ENCODE measurements at regions not wholly inside any gene's neighbourhood (a gene's known extent, or its start where the extent isn't known, plus 50 kb on each side); places are given as distances from the start of the nearest gene placed in this dataset.

DNA sequence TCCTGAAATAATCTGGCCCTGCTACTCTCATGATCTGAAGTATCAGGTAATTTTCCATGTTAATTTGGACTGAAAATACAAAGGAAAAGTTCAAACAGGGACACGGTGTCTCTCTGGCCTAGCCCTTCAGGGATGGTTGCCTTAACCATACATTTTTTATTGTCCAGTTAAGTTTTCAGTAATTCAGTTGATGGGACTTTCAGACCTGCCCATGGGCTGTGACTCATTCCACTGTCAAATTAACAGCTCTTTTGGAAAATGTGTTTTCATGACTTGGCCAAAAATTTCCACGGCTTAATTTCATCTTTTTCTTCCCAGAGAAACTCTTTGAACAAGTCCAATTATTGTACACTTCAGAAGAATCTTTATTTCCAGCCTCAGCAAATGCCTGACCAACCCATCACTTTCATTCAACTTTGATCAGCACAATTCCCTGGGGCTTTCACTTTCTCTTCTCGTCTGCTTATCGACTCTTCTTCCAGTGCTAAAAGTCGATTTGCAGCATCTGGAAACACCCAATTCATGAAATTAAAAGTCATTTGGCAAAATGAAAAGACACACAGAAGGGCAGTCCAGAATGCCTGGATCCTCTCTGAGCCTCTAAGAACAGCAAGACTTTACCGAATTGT, 293.9 kb downstream of the RAB28 start:
- in situ Hi-C loops (cut with HindIII; ENCODE audit: low sequenced_read_pairs), result no loop called here

DNA sequence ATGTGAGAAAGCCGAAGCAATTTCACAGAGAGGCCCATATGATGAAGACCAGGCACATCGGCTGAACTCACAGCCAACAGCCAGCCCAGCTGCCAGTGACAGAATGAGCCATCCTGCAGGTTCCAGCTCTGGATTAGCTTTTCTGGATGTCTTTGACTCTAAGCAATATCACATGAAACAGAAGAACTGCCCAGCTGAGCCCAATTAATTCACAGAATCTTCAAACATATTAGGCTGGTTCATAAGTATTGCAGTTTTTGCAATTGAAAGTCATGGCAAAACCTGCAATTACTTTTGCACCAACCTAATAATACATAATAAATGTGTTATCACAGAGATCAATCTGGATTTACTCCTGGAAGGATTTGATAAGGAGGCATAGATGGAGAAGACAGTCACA, 299.9 kb downstream of the RAB28 start:
- in situ Hi-C loops (cut with HindIII; ENCODE audit: low sequenced_read_pairs), result no loop called here

DNA sequence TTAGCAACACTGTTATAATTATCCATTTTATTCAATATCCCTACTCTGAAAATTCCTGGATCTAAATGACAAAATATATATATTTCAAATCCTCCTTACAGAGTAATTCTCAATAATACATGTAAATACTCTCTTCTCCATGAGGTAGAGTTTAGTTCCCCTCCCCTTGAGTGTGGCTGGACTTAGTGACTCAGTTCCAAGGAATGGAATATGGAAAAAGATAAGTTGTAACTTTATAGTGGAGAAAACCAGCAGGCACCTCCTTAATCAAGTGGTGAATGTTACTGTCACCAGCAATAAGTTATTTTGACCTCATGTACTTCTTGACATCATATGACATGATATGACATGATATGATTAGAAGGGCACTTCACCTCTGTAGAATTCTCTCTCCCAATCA, 302.0 kb downstream of the RAB28 start:
- in situ Hi-C loops (cut with HindIII; ENCODE audit: low sequenced_read_pairs), result no loop called here

- in situ Hi-C loops (cut with HindIII; ENCODE audit: low sequenced_read_pairs), result no loop called here
Measured at GRCh38 chr4:13181681-13182080, 302.5 kb downstream of the RAB28 start.

- in situ Hi-C loops (cut with HindIII; ENCODE audit: low sequenced_read_pairs), result no loop called here
Measured at GRCh38 chr4:13180701-13181100, 303.4 kb downstream of the RAB28 start.

DNA sequence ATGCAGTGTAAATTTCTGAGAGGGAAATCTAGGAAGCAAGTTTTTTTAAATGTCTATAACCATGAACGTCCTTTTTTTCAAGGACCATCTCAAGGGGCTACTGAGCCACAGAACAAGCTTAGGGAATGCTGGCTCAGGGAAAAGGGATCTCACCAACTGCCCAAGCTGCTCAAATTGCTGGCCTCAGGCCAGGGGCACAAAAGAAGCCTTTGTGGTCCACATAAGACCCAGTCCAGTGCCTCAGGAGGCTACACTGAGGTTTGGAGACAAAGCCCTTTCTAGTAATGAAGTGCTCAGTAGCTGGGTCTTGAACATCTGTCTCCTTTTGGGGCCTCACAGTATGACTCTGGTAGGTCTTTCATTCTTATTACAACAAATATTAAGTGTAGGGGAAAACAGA, 305.5 kb downstream of the RAB28 start:
- in situ Hi-C loops (cut with HindIII; ENCODE audit: low sequenced_read_pairs), result no loop called here

DNA sequence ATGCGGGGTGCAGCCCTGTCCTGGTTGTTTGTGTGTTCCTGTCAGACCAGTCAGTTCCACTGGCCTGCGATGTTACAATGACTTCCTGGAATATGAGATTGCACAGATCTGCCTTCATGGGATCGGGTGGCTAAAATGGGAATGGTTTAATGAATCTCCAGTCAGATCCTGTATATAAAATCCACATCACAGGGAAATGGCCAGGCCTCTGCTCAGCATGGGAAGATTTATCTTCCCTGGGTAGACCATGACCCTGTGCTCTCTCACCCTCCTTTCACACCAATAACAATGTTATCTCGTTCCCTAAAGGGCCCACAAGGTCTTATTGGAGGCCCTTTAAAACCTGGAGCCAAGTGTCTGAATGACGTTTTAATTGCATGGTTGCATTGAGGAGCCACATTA, 307.4 kb downstream of the RAB28 start:
- in situ Hi-C loops (cut with HindIII; ENCODE audit: low sequenced_read_pairs), result no loop called here

GRCh38 chr4:13174926-13175325, 309.2 kb downstream of the RAB28 start:
- in situ Hi-C loops (cut with HindIII; ENCODE audit: low sequenced_read_pairs), result no loop called here

DNA sequence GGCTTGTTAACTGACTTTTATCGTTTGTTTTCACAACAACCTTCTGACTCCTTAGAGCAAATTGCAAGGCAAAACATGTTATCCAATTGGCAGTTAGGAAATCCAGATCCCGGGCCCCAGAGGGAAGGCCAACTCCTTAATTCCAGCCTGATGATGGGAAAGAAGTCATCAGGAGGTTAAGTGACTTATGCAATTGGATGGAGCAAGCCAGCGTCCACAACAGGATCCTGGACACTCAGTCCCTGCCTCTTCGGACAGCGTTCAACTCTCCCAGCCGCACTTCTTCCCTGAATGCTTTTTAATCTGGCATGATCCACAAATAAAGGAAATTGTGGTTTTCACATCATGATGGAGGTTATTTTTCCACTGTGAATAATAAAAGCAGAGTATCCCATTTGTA, 310.1 kb downstream of the RAB28 start:
- in situ Hi-C loops (cut with HindIII; ENCODE audit: low sequenced_read_pairs), result no loop called here

DNA sequence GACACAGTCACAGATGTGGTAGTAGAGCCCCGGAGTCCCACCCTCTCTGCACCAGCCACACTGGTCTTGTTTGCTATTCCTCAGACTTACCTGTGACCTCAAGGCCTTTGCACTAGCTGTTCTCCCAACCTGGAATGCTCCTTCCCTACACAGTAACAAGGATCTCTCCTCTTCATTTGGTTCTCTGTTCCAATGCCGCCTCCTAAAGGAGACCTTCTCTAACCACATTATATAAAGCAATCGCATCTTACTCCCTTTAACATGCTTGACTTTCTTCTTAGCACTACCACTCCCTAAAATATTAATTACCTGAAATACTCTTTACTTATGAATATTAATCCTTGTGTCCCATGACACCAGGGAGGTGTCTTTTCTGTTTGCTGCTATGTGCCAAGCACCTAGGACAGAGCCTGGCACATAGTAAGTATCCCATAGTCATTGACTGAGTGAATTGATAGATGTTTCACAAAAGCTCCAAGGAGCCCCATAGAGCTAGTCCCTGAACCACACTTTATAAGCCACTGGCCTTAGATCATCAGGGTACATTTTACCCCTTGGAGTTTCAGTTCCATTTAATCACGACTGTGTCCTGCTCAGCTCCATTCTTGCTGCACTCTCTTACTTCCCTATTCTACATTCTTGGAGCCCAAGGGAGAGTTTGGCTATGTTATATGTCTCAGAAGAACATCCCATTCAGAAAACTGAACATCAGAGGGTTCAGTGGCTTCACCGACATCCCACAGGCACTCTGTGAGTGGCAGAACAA, 312.7 kb downstream of the RAB28 start:
- in situ Hi-C loops (cut with HindIII; ENCODE audit: low sequenced_read_pairs), result no loop called here

- in situ Hi-C loops (cut with HindIII; ENCODE audit: low sequenced_read_pairs), result no loop called here
Measured at GRCh38 chr4:13169731-13170525, 314.2 kb downstream of the RAB28 start.

DNA sequence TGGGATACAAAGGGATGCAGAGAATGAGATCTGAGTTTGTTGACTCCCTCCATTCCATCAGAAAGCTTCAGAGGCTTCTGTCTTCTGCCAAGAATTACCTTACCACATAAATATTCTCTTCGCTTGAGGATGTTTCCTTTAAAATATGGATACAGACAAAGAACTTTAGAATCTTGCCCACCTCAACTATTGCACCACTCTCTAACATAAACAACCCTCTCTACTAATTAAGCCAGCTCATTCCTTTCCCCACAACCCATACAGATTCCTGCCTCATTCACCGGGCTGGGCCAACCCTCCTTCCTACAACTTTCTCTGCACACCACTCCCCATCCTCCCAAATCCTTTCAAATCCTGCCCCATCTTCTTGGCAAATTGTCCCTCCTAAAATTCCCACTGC, 315.8 kb downstream of the RAB28 start:
- in situ Hi-C loops (cut with HindIII; ENCODE audit: low sequenced_read_pairs), result no loop called here

- in situ Hi-C loops (cut with HindIII; ENCODE audit: low sequenced_read_pairs), result no loop called here
Measured at GRCh38 chr4:13166214-13166613, 317.9 kb downstream of the RAB28 start.

- in situ Hi-C loops (cut with HindIII; ENCODE audit: low sequenced_read_pairs), result no loop called here
Measured at GRCh38 chr4:13164783-13165331, 319.3 kb downstream of the RAB28 start.

DNA sequence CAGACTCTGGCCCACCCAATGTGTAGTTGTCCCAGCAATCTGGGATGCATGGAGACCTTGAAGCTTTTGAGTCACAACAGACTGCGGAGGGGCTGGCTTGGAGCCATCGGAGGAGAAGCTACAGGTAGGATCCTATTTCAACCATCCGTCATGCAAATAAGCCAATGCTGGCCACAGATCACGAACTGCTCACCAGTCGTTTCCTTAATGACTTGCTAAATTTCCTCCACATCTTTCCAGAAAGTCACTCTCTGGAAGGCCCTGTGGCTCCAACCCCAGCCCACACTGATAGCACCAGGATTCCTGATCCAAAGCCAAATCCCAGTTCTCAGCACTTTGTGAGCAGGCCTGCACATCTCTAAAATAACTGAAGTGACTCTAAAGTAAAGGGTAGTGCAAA, 321.3 kb downstream of the RAB28 start:
- in situ Hi-C loops (cut with HindIII; ENCODE audit: low sequenced_read_pairs), result no loop called here

DNA sequence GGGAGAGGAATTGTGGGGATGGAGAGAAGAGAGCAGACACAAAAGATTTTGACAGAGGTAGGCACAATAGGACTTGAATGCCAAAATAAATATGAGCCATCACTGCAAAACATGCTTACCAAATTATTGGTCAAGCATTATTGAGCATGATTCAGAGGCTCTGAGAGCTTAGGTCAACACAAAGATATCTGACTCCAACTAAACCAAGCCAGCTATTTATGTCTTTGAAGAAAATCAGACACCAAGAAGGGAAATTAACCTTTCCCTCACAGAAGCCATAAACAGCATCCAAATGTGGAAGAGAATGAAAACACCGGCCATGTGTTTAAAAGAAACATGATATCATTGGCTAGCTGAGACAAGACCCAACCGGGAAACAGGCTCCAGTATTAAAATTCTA, 323.2 kb downstream of the RAB28 start:
- in situ Hi-C loops (cut with HindIII; ENCODE audit: low sequenced_read_pairs), result no loop called here

GRCh38 chr4:13159041-13159620, 325.0 kb downstream of the RAB28 start:
- in situ Hi-C loops (cut with HindIII; ENCODE audit: low sequenced_read_pairs), result no loop called here

DNA sequence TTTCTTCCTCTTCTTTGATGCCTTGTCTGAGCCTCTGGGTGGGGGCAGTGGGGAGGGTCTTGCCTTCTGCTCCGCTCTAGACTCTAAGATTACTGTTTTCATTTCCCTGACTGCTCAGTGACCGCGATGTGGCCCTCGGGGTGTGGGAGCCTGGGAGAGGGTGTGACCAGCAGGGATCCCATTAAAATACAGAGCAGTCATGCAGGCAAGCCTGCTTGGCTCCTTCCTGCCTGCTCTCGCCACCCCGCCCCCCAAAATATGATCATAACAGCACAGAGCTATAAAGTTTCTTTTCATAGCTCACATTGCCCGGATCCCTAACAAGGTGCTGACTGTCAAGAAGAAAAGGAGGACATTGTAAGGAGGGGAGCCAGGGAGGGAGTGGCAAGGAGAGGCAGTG, 332.9 kb downstream of the RAB28 start:
- in situ Hi-C loops (cut with HindIII; ENCODE audit: low sequenced_read_pairs), result no loop called here

DNA sequence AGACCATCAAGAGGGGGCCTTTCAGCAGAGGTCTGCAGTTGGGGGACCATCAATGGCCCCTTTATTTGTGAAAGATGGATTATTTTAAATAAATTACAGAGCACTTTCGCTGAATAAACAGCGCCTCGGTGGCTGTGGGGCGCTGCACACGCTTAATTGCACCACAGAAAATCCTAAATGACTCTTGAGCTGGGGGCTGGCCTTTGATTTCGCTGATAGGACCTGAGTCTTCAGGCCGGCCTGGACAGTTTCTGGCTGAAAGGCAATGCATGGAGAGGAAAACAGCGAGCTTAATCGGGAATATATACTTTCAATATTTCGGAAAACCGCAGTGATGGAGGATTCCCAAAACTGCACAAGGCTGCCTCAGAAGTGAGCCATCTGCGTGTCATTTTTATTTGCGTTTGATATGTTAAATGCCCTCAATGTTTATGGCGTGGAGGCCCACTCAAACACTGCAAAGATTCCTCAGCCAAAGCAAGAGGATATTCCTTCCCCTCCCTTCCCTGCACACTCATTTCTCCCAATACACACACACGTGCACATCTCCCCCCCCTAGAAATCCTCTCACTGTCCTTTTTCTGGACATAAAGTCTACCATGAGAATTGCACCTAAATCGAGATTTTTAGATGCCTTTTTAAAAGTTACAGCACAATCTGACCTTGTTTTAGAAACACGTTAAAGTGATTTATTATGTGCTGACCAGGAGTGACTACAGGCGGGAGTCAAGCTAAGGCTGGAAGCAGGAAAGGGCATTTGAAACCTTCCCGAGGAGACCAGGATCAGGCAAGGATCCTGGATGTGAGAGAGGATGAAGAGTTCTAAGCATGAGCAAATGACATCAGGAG, 340.7 kb downstream of the RAB28 start:
- in situ Hi-C loops (cut with HindIII; ENCODE audit: low sequenced_read_pairs), result no loop called here

- in situ Hi-C loops (cut with HindIII; ENCODE audit: low sequenced_read_pairs), result no loop called here
Measured at GRCh38 chr4:13142726-13143125, 341.4 kb downstream of the RAB28 start.
